ENCODE measurements at regions not wholly inside any gene's neighbourhood (a gene's known extent, or its start where the extent isn't known, plus 50 kb on each side); places are given as distances from the start of the nearest gene placed in this dataset.

- TF ChIP-seq, protein P1, sequence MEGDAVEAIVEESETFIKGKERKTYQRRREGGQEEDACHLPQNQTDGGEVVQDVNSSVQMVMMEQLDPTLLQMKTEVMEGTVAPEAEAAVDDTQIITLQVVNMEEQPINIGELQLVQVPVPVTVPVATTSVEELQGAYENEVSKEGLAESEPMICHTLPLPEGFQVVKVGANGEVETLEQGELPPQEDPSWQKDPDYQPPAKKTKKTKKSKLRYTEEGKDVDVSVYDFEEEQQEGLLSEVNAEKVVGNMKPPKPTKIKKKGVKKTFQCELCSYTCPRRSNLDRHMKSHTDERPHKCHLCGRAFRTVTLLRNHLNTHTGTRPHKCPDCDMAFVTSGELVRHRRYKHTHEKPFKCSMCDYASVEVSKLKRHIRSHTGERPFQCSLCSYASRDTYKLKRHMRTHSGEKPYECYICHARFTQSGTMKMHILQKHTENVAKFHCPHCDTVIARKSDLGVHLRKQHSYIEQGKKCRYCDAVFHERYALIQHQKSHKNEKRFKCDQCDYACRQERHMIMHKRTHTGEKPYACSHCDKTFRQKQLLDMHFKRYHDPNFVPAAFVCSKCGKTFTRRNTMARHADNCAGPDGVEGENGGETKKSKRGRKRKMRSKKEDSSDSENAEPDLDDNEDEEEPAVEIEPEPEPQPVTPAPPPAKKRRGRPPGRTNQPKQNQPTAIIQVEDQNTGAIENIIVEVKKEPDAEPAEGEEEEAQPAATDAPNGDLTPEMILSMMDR (IDR thresholded peaks at IDR 0.05; ENCODE audit: borderline replicate concordance, insufficient read depth, low read depth, low read length) = no peak
- H3K4me3 ChIP-seq (ENCODE audit: low read depth, low read length) = no peak overlapping the region
These were observed 220.5 kb upstream of the TBX3 start for GRCh38 chr12:114904254-114905003.

GRCh38 chr12:114903083-114903691 lies 219.2 kb upstream of the TBX3 start:
- TF ChIP-seq, protein P1 (IDR thresholded peaks at IDR 0.05; ENCODE audit: borderline replicate concordance, insufficient read depth, low read depth, low read length) = no peak
- H3K4me3 ChIP-seq (ENCODE audit: low read depth, low read length) = no peak overlapping the region

DNA sequence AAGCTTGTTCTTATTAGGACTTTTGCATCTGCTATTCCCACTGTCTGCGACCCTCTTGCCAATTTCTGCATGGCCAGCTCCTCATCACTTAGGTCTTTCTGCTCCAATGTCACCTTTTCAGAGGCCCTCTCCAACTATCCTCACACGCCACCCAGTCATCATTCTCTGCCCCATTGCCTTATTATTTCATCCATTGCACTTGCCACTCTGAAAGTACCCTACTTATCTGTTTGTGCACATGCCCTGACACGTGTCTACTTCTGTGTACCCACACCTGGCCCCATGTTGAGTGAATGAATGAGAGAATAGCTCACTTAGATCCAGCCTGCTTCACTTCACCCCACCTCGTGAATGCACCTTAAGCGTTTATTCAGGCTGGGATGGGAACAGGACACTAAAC lies 218.7 kb upstream of the TBX3 start:
- TF ChIP-seq, protein P1 (IDR thresholded peaks at IDR 0.05; ENCODE audit: borderline replicate concordance, insufficient read depth, low read depth, low read length) = no peak
- H3K4me3 ChIP-seq (ENCODE audit: low read depth, low read length) = no peak overlapping the region

GRCh38 chr12:114901316-114901715 lies 217.3 kb upstream of the TBX3 start:
- H3K4me3 ChIP-seq (ENCODE audit: low read depth, low read length) = no peak overlapping the region
- TF ChIP-seq, protein P1 (IDR thresholded peaks at IDR 0.05; ENCODE audit: borderline replicate concordance, insufficient read depth, low read depth, low read length) = no peak

- H3K4me3 ChIP-seq (ENCODE audit: low read depth, low read length) = no peak overlapping the region
These were observed 214.2 kb upstream of the TBX3 start for GRCh38 chr12:114898159-114898558.

GRCh38 chr12:114895827-114896226 lies 211.9 kb upstream of the TBX3 start:
- H3K4me3 ChIP-seq (ENCODE audit: low read depth, low read length) = no peak overlapping the region
- TF ChIP-seq, protein P1 (IDR thresholded peaks at IDR 0.05; ENCODE audit: borderline replicate concordance, insufficient read depth, low read depth, low read length) = no peak

More at GRCh38 chr12:114898159-114898558, 214.2 kb upstream of the TBX3 start:
- TF ChIP-seq, protein P1 (IDR thresholded peaks at IDR 0.05; ENCODE audit: borderline replicate concordance, insufficient read depth, low read depth, low read length) = no peak

GRCh38 chr12:114895081-114895480 lies 211.1 kb upstream of the TBX3 start:
- H3K4me3 ChIP-seq (ENCODE audit: low read depth, low read length) = no peak overlapping the region
- TF ChIP-seq, protein P1 (IDR thresholded peaks at IDR 0.05; ENCODE audit: borderline replicate concordance, insufficient read depth, low read depth, low read length) = no peak

Data from GM12875 (cell line).